Thymus (tissue), 11 donors: ENCODE measurements at regions not wholly inside any gene's neighbourhood (a gene's known extent, or its start where the extent isn't known, plus 50 kb on each side); places are given as distances from the start of the nearest gene placed in this dataset.

Experiments used
- DNase-seq, 9 donors: peaks; one replicate each; pipeline ENCODE4 v3.0.0-alpha.2; 2013; ENCODE audit warnings: low spot score in 9 of 9, low read depth in 6 of 9, missing footprints in 1 of 9
- H3K27ac ChIP-seq, 2 donors: one replicate each; pipeline ENCODE4 v1.5.1; 2013; ENCODE audit warnings: control low read depth in 1 of 2, low read depth in 1 of 2, low read length in 1 of 2, mild to moderate bottlenecking in 1 of 2, moderate library complexity in 1 of 2
- H3K27me3 ChIP-seq, 2 donors: one replicate each; pipeline ENCODE4 v1.5.1; 2013; ENCODE audit warnings: low read length in 1 of 2; ENCODE audit not compliant: control insufficient read depth in 2 of 2, insufficient read depth in 1 of 2
- H3K36me3 ChIP-seq, 2 donors: one replicate each; pipeline ENCODE4 v1.5.1; 2013; ENCODE audit warnings: low read length in 1 of 2, mild to moderate bottlenecking in 1 of 2, moderate library complexity in 1 of 2; ENCODE audit not compliant: control insufficient read depth in 2 of 2, insufficient read depth in 2 of 2
- H3K4me1 ChIP-seq, 2 donors: one replicate each; pipeline ENCODE4 v1.5.1; 2013; ENCODE audit warnings: low read length in 2 of 2; ENCODE audit not compliant: control insufficient read depth in 2 of 2, insufficient read depth in 2 of 2
- H3K4me3 ChIP-seq, 2 donors: one replicate each; pipeline ENCODE4 v1.5.1; 2013; ENCODE audit warnings: low read length in 2 of 2, control low read depth in 1 of 2, mild to moderate bottlenecking in 1 of 2
- H3K9me3 ChIP-seq, 2 donors: one replicate each; pipeline ENCODE4 v1.5.1; 2013; ENCODE audit warnings: low read length in 1 of 2, mild to moderate bottlenecking in 1 of 2; ENCODE audit not compliant: control insufficient read depth in 2 of 2, insufficient read depth in 1 of 2
- WGBS: extraction: QIAGEN DNeasy Blood & Tissue Kit; methylation state at CpG from one replicate; pipeline ENCODE4 v1.1.7; 2013; 5-methylcytosine and 5-hydroxymethylcytosine counted together
- donor health status: healthy.

GRCh38 chr10:2228320-2228901 lies 491.1 kb upstream of the ADARB2 start:
- no peak overlapping the region for H3K4me3 ChIP-seq
- WGBS = 87% methylated on average over 5 of the region's 5 CpGs
- H3K36me3 ChIP-seq = no peaks in the 10 kb centered on the region
- no peak overlapping the region for H3K27ac ChIP-seq
- H3K27me3 ChIP-seq = no peaks in the 10 kb centered on the region
- H3K9me3 ChIP-seq = peaks cover 1 to 11% of the 10 kb centered on the region in 2 donors
- DNase-seq = no peak
- no peaks in the 10 kb centered on the region for H3K4me1 ChIP-seq

GRCh38 chr10:2225609-2226008 lies 488.3 kb upstream of the ADARB2 start:
- DNase-seq = no peak
- WGBS = 84% methylated on average over 10 of the region's 10 CpGs

GRCh38 chr10:2223548-2224320 lies 486.4 kb upstream of the ADARB2 start:
- WGBS = 91% methylated on average over 8 of the region's 8 CpGs
- H3K36me3 ChIP-seq = no peaks in the 10 kb centered on the region
- no peaks in the 10 kb centered on the region for H3K27me3 ChIP-seq
- no peak overlapping the region for H3K4me3 ChIP-seq
- peaks cover 0 to 7% of the 10 kb centered on the region in 2 donors for H3K9me3 ChIP-seq
- DNase-seq = no peak
- H3K4me1 ChIP-seq = no peaks in the 10 kb centered on the region
- no peak overlapping the region for H3K27ac ChIP-seq

More at GRCh38 chr10:2225609-2226008, 488.3 kb upstream of the ADARB2 start:
- Histone ChIP-seq H3K27ac (no peak overlapping the region), H3K9me3 (peaks cover 0 to 7% of the 10 kb centered on the region in 2 donors), H3K36me3 (no peaks in the 10 kb centered on the region), H3K4me3 (no peak overlapping the region), H3K4me1 (no peaks in the 10 kb centered on the region), H3K27me3 (no peaks in the 10 kb centered on the region)

- H3K4me3 ChIP-seq = no peak overlapping the region
- WGBS = 95% methylated on average over 6 of the region's 6 CpGs
- H3K9me3 ChIP-seq = peaks cover 0 to 7% of the 10 kb centered on the region in 2 donors
- H3K4me1 ChIP-seq = no peaks in the 10 kb centered on the region
- no peaks in the 10 kb centered on the region for H3K27me3 ChIP-seq
- H3K36me3 ChIP-seq = no peaks in the 10 kb centered on the region
- H3K27ac ChIP-seq = no peak overlapping the region
- no peak for DNase-seq
Measured at GRCh38 chr10:2222631-2223030, 485.3 kb upstream of the ADARB2 start.

- H3K9me3 ChIP-seq = no peaks in the 10 kb centered on the region
- H3K4me3 ChIP-seq = no peak overlapping the region
- no peaks in the 10 kb centered on the region for H3K27me3 ChIP-seq
- WGBS = 74% methylated on average over 10 of the region's 10 CpGs
- no peaks in the 10 kb centered on the region for H3K36me3 ChIP-seq
- no peak overlapping the region for H3K27ac ChIP-seq
- H3K4me1 ChIP-seq = no peaks in the 10 kb centered on the region
- DNase-seq = no peak
Measured at GRCh38 chr10:2214805-2215204, 477.5 kb upstream of the ADARB2 start.

- H3K36me3 ChIP-seq = no peaks in the 10 kb centered on the region
- H3K9me3 ChIP-seq = no peaks in the 10 kb centered on the region
- 93% methylated on average over 12 of the region's 12 CpGs for WGBS
- H3K27ac ChIP-seq = no peak overlapping the region
- H3K27me3 ChIP-seq = no peaks in the 10 kb centered on the region
- no peak overlapping the region for H3K4me3 ChIP-seq
- no peak for DNase-seq
- no peaks in the 10 kb centered on the region for H3K4me1 ChIP-seq
Measured at GRCh38 chr10:2214092-2214491, 476.8 kb upstream of the ADARB2 start.

GRCh38 chr10:2212244-2212834 lies 475.0 kb upstream of the ADARB2 start:
- H3K36me3 ChIP-seq = no peaks in the 10 kb centered on the region
- WGBS = 89% methylated on average over 11 of the region's 11 CpGs
- no peaks in the 10 kb centered on the region for H3K27me3 ChIP-seq
- H3K9me3 ChIP-seq = peaks cover 0 to 2% of the 10 kb centered on the region in 2 donors
- no peak overlapping the region for H3K27ac ChIP-seq
- DNase-seq = no peak
- H3K4me3 ChIP-seq = no peak overlapping the region
- H3K4me1 ChIP-seq = no peaks in the 10 kb centered on the region

GRCh38 chr10:2210088-2210487 lies 472.8 kb upstream of the ADARB2 start:
- H3K4me3 ChIP-seq = no peak overlapping the region
- 62% methylated on average over 7 of the region's 7 CpGs for WGBS
- H3K27me3 ChIP-seq = no peaks in the 10 kb centered on the region
- no peaks in the 10 kb centered on the region for H3K4me1 ChIP-seq
- peaks cover 0 to 5% of the 10 kb centered on the region in 2 donors for H3K9me3 ChIP-seq
- no peaks in the 10 kb centered on the region for H3K36me3 ChIP-seq
- no peak for DNase-seq
- H3K27ac ChIP-seq = no peak overlapping the region

- DNase-seq = no peak
- Histone ChIP-seq H3K9me3 (peaks cover 0 to 5% of the 10 kb centered on the region in 2 donors), H3K27ac (no peak overlapping the region), H3K4me3 (no peak overlapping the region), H3K4me1 (no peaks in the 10 kb centered on the region), H3K27me3 (no peaks in the 10 kb centered on the region), H3K36me3 (no peaks in the 10 kb centered on the region)
- WGBS = 86% methylated on average over 7 of the region's 7 CpGs
Measured at GRCh38 chr10:2208106-2208505, 470.8 kb upstream of the ADARB2 start.
